ENCODE measurements at regions not wholly inside any gene's neighbourhood (a gene's known extent, or its start where the extent isn't known, plus 50 kb on each side); places are given as distances from the start of the nearest gene placed in this dataset.

- Histone ChIP-seq H3K27ac (ENCODE audit: low read depth) (no peak overlapping the region), H3K4me3 (ENCODE audit: low read depth, low read length) (no peak overlapping the region), H3K4me1 (ENCODE audit: insufficient read depth) (no peaks in the 10 kb centered on the region), H3K36me3 (ENCODE audit: insufficient read depth) (no peaks in the 10 kb centered on the region)
- no peak for DNase-seq (ENCODE audit: extremely low spot score)
Measured at GRCh38 chr2:167493862-167494261, 605.6 kb downstream of the XIRP2 start.

DNA sequence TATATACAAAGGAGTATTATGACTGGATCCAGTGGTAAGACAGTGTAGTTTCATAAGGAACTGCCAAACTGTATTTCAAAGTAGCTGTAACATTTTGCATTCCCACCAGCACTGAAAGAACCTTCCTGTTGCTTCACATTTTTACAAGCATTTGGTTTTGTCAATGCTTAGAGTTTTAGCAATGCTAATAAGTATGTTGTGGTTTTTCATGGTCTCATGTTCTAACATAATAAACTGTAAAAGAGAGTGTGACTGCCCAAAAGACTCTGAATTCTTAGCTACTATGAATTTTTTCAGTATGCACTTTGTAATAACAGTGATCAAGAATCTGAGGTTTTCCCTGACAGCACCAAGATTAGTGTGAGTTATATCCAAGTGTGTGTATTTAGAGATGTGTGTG lies 604.2 kb downstream of the XIRP2 start:
- DNase-seq (ENCODE audit: extremely low spot score) = no peak

GRCh38 chr2:167491788-167492187 lies 603.5 kb downstream of the XIRP2 start:
- H3K4me1 ChIP-seq (ENCODE audit: insufficient read depth) = no peaks in the 10 kb centered on the region
- H3K36me3 ChIP-seq (ENCODE audit: insufficient read depth) = no peaks in the 10 kb centered on the region
- DNase-seq (ENCODE audit: extremely low spot score) = no peak
- H3K4me3 ChIP-seq (ENCODE audit: low read depth, low read length) = no peak overlapping the region
- 95% methylated on average over 3 of the region's 3 CpGs for WGBS
- H3K27ac ChIP-seq (ENCODE audit: low read depth) = no peak overlapping the region

More for the DNA sequence above, 604.2 kb downstream of the XIRP2 start:
- H3K4me3 ChIP-seq (ENCODE audit: low read depth, low read length) = no peak overlapping the region
- no peak overlapping the region for H3K27ac ChIP-seq (ENCODE audit: low read depth)
- no peaks in the 10 kb centered on the region for H3K4me1 ChIP-seq (ENCODE audit: insufficient read depth)
- no peaks in the 10 kb centered on the region for H3K36me3 ChIP-seq (ENCODE audit: insufficient read depth)

DNA sequence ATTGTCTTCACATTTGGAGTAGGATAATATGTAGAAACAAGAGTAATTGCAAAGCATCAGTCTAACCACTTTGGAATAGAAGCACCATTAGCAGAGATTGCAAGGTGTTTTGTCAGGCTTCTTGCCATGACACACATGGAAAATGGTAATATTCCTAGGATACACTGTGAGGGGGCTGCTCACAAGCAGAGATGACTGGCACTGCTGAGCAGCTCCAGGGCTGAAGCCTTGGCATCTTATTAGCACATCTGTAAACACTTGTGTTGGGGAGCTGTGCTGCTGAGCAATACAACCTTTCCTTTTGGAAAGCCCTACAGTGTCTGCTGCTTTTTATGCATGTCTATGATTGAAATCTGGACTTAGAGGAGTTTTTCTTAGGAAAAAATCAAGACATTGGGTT lies 602.2 kb downstream of the XIRP2 start:
- Histone ChIP-seq H3K4me3 (ENCODE audit: low read depth, low read length) (no peak overlapping the region), H3K4me1 (ENCODE audit: insufficient read depth) (no peaks in the 10 kb centered on the region), H3K27ac (ENCODE audit: low read depth) (no peak overlapping the region), H3K36me3 (ENCODE audit: insufficient read depth) (no peaks in the 10 kb centered on the region)
- no peak for DNase-seq (ENCODE audit: extremely low spot score)

DNA sequence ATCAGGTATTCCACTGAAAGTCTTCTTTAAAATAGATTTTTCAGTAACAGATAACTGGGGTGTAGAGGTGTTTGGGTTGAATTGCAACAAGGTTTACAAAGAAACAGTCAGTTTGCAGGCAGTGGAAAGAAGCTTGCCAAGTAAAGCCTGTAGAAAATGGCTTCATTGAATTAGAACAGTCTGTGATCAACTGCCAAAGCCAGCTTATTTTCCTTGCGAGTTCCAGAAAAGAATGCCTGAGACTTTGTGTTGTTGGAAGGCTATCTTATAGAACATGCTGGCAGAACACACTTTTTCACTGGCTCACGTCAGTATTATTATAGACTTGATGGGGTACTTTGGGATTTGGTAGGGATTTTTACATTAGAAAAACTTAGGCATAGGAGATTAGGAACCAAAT lies 601.0 kb downstream of the XIRP2 start:
- DNase-seq (ENCODE audit: extremely low spot score) = no peak
- H3K27ac ChIP-seq (ENCODE audit: low read depth) = no peak overlapping the region
- 29% methylated on average over 2 of the region's 2 CpGs for WGBS
- H3K4me3 ChIP-seq (ENCODE audit: low read depth, low read length) = no peak overlapping the region
- H3K36me3 ChIP-seq (ENCODE audit: insufficient read depth) = no peaks in the 10 kb centered on the region
- no peaks in the 10 kb centered on the region for H3K4me1 ChIP-seq (ENCODE audit: insufficient read depth)

DNA sequence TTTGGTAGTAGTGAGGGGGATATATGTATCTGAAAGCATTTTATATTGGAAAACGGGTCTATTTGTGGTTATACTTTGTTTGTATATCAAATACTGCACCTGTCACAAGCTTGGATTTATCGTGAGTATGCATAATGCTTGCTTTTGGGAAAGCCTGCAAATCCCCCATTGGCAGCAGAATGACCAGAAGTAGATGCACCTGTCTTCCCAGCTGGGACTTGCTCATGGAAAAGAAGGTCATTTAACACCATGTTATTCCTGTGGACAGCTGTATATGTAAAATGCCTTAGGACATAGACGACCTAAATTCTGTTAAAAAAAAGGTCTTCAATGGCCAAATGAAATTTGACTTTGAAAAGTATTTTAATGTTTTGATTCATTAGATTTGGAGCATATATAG lies 599.4 kb downstream of the XIRP2 start:
- Histone ChIP-seq H3K4me1 (ENCODE audit: insufficient read depth) (no peaks in the 10 kb centered on the region), H3K36me3 (ENCODE audit: insufficient read depth) (no peaks in the 10 kb centered on the region), H3K4me3 (ENCODE audit: low read depth, low read length) (no peak overlapping the region), H3K27ac (ENCODE audit: low read depth) (no peak overlapping the region)
- WGBS = 68% methylated on average over 3 of the region's 3 CpGs
- DNase-seq (ENCODE audit: extremely low spot score) = no peak

DNA sequence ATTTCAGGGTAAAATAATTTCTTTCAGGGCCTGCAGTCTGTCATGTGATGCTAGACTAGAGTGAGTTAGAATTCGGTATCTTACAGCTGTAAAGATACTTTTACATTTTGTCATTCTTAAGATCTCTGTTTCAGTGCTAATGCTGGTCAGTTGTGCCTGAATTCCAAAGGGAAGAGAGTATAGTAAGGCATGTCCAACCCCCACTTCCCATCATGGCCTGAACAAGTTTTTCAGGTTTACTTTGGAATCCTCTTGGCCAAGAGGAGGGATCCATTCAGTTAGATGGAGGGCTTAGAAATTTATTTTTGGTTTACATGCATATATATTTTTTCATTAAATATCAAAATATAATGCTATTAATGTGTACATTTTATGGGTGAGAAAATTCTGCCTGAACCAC lies 596.6 kb downstream of the XIRP2 start:
- no peak for DNase-seq (ENCODE audit: extremely low spot score)
- Histone ChIP-seq H3K36me3 (ENCODE audit: insufficient read depth) (no peaks in the 10 kb centered on the region), H3K4me1 (ENCODE audit: insufficient read depth) (no peaks in the 10 kb centered on the region), H3K4me3 (ENCODE audit: low read depth, low read length) (no peak overlapping the region), H3K27ac (ENCODE audit: low read depth) (no peak overlapping the region)
- WGBS = 88% methylated on average over 1 of the region's 1 CpG

DNA sequence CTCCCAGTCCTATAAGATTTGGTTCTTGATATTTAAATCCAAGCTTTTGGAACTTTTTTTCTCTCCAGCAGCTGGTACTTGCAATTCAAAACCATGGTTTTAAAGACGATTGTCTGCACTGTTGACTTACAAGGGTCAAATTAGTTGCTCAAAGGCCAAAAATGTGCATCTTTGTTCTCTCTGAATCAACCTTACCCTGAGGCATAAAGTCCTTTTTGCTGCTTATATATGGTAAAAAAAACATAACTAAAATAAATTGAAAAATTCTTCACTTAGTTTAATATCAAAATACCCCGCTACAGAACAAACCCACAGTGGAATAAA lies 592.7 kb downstream of the XIRP2 start:
- H3K36me3 ChIP-seq (ENCODE audit: insufficient read depth) = no peaks in the 10 kb centered on the region
- no peak for DNase-seq (ENCODE audit: extremely low spot score)
- 75% methylated on average over 2 of the region's 2 CpGs for WGBS
- no peak overlapping the region for H3K4me3 ChIP-seq (ENCODE audit: low read depth, low read length)
- no peak overlapping the region for H3K27ac ChIP-seq (ENCODE audit: low read depth)
- no peaks in the 10 kb centered on the region for H3K4me1 ChIP-seq (ENCODE audit: insufficient read depth)

DNA sequence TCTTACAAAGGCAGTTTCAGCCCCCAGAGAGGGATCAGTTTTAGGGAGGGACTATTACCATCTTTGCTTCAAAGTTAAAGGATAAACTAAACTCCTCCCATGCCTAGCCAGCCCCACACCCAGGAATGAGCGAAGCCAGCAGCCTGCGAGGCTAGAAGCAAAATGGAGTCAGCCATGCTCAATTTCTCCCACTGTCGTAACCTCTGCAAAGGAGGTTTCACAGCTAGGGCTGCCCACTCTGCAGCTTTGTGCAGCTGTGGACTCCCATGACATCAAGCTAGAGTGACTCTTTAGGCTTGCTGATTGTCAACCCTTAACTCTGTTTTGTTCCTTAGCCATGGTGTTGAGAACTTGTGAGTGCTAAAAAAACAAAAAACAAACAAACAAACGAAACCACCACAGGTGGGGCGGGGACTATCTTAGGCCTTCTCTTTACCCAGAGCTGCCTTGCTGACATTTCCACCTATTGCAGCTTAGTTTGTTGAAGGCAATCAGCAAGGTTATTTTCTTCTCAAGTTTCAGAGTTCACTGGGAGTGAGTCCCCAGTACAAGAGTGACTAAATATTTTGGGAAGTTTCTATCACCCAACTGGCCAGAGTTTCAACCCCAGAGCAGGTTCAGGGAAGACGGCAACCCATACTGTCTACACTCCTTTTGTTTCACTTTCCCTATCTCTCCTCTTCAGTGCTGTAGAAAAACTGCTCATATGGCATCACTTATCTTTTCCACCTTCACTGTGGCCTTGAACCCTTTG lies 592.1 kb downstream of the XIRP2 start:
- Histone ChIP-seq H3K36me3 (ENCODE audit: insufficient read depth) (no peaks in the 10 kb centered on the region), H3K27ac (ENCODE audit: low read depth) (no peak overlapping the region), H3K4me3 (ENCODE audit: low read depth, low read length) (no peak overlapping the region), H3K4me1 (ENCODE audit: insufficient read depth) (no peaks in the 10 kb centered on the region)
- 85% methylated on average over 6 of the region's 6 CpGs for WGBS
- no peak for DNase-seq (ENCODE audit: extremely low spot score)

GRCh38 chr2:167478196-167478595 lies 589.9 kb downstream of the XIRP2 start:
- no peaks in the 10 kb centered on the region for H3K36me3 ChIP-seq (ENCODE audit: insufficient read depth)
- WGBS = 88% methylated on average over 3 of the region's 3 CpGs
- DNase-seq (ENCODE audit: extremely low spot score) = no peak
- H3K4me1 ChIP-seq (ENCODE audit: insufficient read depth) = no peaks in the 10 kb centered on the region
- no peak overlapping the region for H3K27ac ChIP-seq (ENCODE audit: low read depth)
- no peak overlapping the region for H3K4me3 ChIP-seq (ENCODE audit: low read depth, low read length)

- no peak for DNase-seq (ENCODE audit: extremely low spot score)
- Histone ChIP-seq H3K27ac (ENCODE audit: low read depth) (no peak overlapping the region), H3K36me3 (ENCODE audit: insufficient read depth) (no peaks in the 10 kb centered on the region), H3K4me3 (ENCODE audit: low read depth, low read length) (no peak overlapping the region), H3K4me1 (ENCODE audit: insufficient read depth) (no peaks in the 10 kb centered on the region)
- WGBS = 58% methylated on average over 2 of the region's 2 CpGs
Measured at GRCh38 chr2:167475791-167476190, 587.5 kb downstream of the XIRP2 start.

DNA sequence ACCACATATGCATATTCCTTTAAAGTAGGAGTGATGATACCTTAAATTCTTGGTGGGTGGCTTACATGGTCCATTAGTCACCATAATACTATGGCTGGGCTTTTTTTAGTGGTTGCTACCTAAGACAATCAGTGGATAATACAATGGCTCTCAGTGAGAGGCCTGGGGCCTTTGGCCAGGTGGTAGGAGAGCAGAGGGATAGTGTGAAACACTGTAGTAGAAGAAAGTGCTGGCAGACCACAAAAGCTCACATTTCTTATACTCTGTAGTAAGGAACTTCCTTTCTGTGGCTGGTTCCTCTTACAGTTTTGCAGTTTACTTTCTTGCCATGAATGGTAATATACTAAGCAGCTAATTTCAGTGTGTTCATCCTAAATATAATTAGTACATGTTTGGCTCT lies 583.5 kb downstream of the XIRP2 start:
- no peaks in the 10 kb centered on the region for H3K36me3 ChIP-seq (ENCODE audit: insufficient read depth)
- H3K27ac ChIP-seq (ENCODE audit: low read depth) = no peak overlapping the region
- no peaks in the 10 kb centered on the region for H3K4me1 ChIP-seq (ENCODE audit: insufficient read depth)
- DNase-seq (ENCODE audit: extremely low spot score) = no peak
- H3K4me3 ChIP-seq (ENCODE audit: low read depth, low read length) = no peak overlapping the region

GRCh38 chr2:167471332-167471731 lies 583.1 kb downstream of the XIRP2 start:
- Histone ChIP-seq H3K27ac (ENCODE audit: low read depth) (no peak overlapping the region), H3K36me3 (ENCODE audit: insufficient read depth) (no peaks in the 10 kb centered on the region), H3K4me1 (ENCODE audit: insufficient read depth) (no peaks in the 10 kb centered on the region), H3K4me3 (ENCODE audit: low read depth, low read length) (no peak overlapping the region)
- DNase-seq (ENCODE audit: extremely low spot score) = no peak

DNA sequence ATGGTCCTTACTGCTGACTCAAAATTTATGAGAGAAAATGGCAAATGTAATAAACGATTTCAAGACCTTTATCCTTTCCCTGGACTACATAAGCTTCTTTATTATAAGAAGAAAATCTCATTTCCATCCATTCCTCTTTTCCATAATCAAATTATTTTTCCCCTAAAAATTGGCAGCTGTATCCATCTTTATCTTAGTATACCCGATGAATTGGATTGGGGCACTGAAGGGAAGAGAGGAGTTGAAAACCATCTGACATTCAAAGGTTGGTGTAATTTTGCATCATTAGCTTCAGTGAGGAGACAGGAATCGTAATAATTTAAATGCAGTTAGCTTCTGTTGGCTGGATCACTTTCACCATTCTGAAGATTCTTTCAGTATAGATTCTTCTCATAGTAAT lies 574.1 kb downstream of the XIRP2 start:
- Histone ChIP-seq H3K4me3 (ENCODE audit: low read depth, low read length) (no peak overlapping the region), H3K36me3 (ENCODE audit: insufficient read depth) (no peaks in the 10 kb centered on the region), H3K27ac (ENCODE audit: low read depth) (no peak overlapping the region), H3K4me1 (ENCODE audit: insufficient read depth) (no peaks in the 10 kb centered on the region)
- DNase-seq (ENCODE audit: extremely low spot score) = no peak
- 80% methylated on average over 3 of the region's 3 CpGs for WGBS

GRCh38 chr2:167454036-167454435 lies 565.8 kb downstream of the XIRP2 start:
- 95% methylated on average over 13 of the region's 13 CpGs for WGBS
- no peak overlapping the region for H3K27ac ChIP-seq (ENCODE audit: low read depth)

More at GRCh38 chr2:167454036-167454435, 565.8 kb downstream of the XIRP2 start:
- no peak for DNase-seq (ENCODE audit: extremely low spot score)
- no peaks in the 10 kb centered on the region for H3K36me3 ChIP-seq (ENCODE audit: insufficient read depth)
- H3K4me3 ChIP-seq (ENCODE audit: low read depth, low read length) = no peak overlapping the region
- H3K4me1 ChIP-seq (ENCODE audit: insufficient read depth) = no peaks in the 10 kb centered on the region
